HG03457 (cell line): ENCODE measurements at regions not wholly inside any gene's neighbourhood (a gene's known extent, or its start where the extent isn't known, plus 50 kb on each side); places are given as distances from the start of the nearest gene placed in this dataset.

Source experiments
- ATAC-seq: cut with Tn5 transposase; IDR thresholded peaks from one replicate; pipeline ENCODE4 v1.9.1; 2021; ENCODE audit warnings: moderate number of reproducible peaks; ENCODE audit not compliant: unreplicated experiment

- ATAC-seq, result no peak
These were observed 213.8 kb upstream of the C1orf174 start for GRCh38 chr1:4113897-4114296.

- ATAC-seq, result no peak
These were observed 215.3 kb upstream of the C1orf174 start for GRCh38 chr1:4115191-4115900.

- no peak for ATAC-seq
These were observed 217.1 kb upstream of the C1orf174 start for GRCh38 chr1:4117196-4117595.

- ATAC-seq, result no peak
These were observed 218.9 kb upstream of the C1orf174 start for GRCh38 chr1:4118746-4119515.

GRCh38 chr1:4119516-4120220 lies 219.6 kb upstream of the C1orf174 start:
- ATAC-seq, result no peak

GRCh38 chr1:4120557-4121292 lies 220.7 kb upstream of the C1orf174 start:
- no peak for ATAC-seq

- ATAC-seq, result no peak
These were observed 221.2 kb upstream of the C1orf174 start for GRCh38 chr1:4121293-4121684.

- ATAC-seq, result no peak
These were observed 221.9 kb upstream of the C1orf174 start for GRCh38 chr1:4121834-4122512.

GRCh38 chr1:4122513-4123160 lies 222.6 kb upstream of the C1orf174 start:
- ATAC-seq, result no peak

- no peak for ATAC-seq
These were observed 224.6 kb upstream of the C1orf174 start for GRCh38 chr1:4124631-4125145.

GRCh38 chr1:4126251-4126650 lies 226.2 kb upstream of the C1orf174 start:
- ATAC-seq, result no peak

- ATAC-seq, result no peak
These were observed 226.9 kb upstream of the C1orf174 start for GRCh38 chr1:4126731-4127591.

GRCh38 chr1:4127592-4128140 lies 227.6 kb upstream of the C1orf174 start:
- no peak for ATAC-seq

GRCh38 chr1:4128616-4129015 lies 228.5 kb upstream of the C1orf174 start:
- no peak for ATAC-seq

GRCh38 chr1:4129693-4130092 lies 229.6 kb upstream of the C1orf174 start:
- no peak for ATAC-seq

- ATAC-seq, result no peak
These were observed 230.0 kb upstream of the C1orf174 start for GRCh38 chr1:4130096-4130495.

- ATAC-seq, result no peak
These were observed 231.7 kb upstream of the C1orf174 start for GRCh38 chr1:4131734-4132133.
